ENCODE measurements at regions not wholly inside any gene's neighbourhood (a gene's known extent, or its start where the extent isn't known, plus 50 kb on each side); places are given as distances from the start of the nearest gene placed in this dataset.
"Not testable (repeated sequence)": the region's sequence is repeated elsewhere in the genome, so short reads cannot be mapped to it uniquely, and the experiment has no call there.

DNA sequence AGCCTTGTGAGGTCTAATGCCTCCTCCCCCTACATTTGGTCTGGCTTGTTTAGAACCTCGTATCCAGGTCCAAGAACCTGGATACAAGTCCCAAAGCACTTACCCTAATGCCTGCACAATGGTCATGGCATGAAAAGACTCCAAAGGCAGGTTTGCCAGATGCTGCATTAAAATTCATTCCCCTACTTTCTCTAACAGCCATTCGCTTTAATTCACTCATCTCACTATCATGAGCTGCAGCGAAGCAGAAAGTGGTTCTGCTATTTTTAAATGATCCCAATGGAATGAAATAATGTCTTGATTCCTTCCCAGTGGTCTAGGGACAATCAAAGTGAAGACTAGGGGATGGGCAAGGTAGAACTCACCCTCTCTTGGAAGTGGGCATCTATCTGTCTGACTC is 72.5 kb upstream of the MAX start:
- H4K20me1 ChIP-seq (ENCODE audit: insufficient read depth, low read length): no peaks in the 10 kb centered on the region
- TF ChIP-seq, protein P1, sequence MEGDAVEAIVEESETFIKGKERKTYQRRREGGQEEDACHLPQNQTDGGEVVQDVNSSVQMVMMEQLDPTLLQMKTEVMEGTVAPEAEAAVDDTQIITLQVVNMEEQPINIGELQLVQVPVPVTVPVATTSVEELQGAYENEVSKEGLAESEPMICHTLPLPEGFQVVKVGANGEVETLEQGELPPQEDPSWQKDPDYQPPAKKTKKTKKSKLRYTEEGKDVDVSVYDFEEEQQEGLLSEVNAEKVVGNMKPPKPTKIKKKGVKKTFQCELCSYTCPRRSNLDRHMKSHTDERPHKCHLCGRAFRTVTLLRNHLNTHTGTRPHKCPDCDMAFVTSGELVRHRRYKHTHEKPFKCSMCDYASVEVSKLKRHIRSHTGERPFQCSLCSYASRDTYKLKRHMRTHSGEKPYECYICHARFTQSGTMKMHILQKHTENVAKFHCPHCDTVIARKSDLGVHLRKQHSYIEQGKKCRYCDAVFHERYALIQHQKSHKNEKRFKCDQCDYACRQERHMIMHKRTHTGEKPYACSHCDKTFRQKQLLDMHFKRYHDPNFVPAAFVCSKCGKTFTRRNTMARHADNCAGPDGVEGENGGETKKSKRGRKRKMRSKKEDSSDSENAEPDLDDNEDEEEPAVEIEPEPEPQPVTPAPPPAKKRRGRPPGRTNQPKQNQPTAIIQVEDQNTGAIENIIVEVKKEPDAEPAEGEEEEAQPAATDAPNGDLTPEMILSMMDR (IDR thresholded peaks at IDR 0.05; ENCODE audit: borderline replicate concordance, extremely low read depth, low read length, poor library complexity, severe bottlenecking): no peak
- no peak for TF ChIP-seq EZH2 (IDR thresholded peaks at IDR 0.05; ENCODE audit: borderline replicate concordance, low read depth, low read length, severe bottlenecking)
- no peaks in the 10 kb centered on the region for H3K36me3 ChIP-seq (ENCODE audit: insufficient read depth, low read length)
- no peak for ATAC-seq (ENCODE audit: insufficient read depth, low read depth)
- H3K79me2 ChIP-seq (ENCODE audit: insufficient read depth, low read length): no peaks in the 10 kb centered on the region
- H3K9ac ChIP-seq (ENCODE audit: low read depth, low read length): no peak overlapping the region
- peaks cover 12% of the 10 kb centered on the region for H3K4me1 ChIP-seq (ENCODE audit: insufficient read depth, low read length)
- no peak overlapping the region for H3K4me3 ChIP-seq (ENCODE audit: low read depth in 1 of 2, low read length in 2 of 2)
- no peaks in the 10 kb centered on the region for H3K9me3 ChIP-seq (ENCODE audit: insufficient read depth, low read length, severe bottlenecking)
- no peak overlapping the region for H3K27ac ChIP-seq (ENCODE audit: low read length)
- DNase-seq: no peak
- no peaks in the 10 kb centered on the region for H3K27me3 ChIP-seq (ENCODE audit: insufficient read depth, low read length, poor library complexity)
- H3K4me2 ChIP-seq (ENCODE audit: insufficient read depth, low read length): no peak overlapping the region
- H2AFZ ChIP-seq (ENCODE audit: low read depth, low read length): no peak overlapping the region

DNA sequence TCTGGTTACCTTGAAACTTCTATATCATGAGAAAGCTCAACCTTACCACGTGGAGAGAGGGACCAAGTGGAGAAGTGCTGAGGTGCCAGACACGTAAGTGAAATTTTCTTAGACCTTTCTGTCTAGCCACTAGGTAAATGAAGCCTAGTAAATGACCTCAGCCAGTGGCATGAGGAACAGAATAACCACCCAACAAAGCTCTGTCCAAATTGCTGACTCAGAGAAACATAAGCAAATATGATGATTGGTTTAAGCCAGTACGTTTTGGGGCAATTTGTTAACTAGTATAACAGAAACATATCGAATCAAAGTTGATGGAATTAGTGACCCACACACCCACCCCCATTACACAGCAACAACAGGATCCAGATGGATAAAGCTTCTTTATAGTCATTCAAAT is 75.2 kb upstream of the MAX start:
- Histone ChIP-seq H3K36me3 (ENCODE audit: insufficient read depth, low read length) (no peaks in the 10 kb centered on the region), H3K27ac (ENCODE audit: low read length) (no peak overlapping the region), H3K4me3 (ENCODE audit: low read depth in 1 of 2, low read length in 2 of 2) (no peak overlapping the region), H3K9me3 (ENCODE audit: insufficient read depth, low read length, severe bottlenecking) (peaks cover 12% of the 10 kb centered on the region), H3K79me2 (ENCODE audit: insufficient read depth, low read length) (no peaks in the 10 kb centered on the region), H2AFZ (ENCODE audit: low read depth, low read length) (no peak overlapping the region), H4K20me1 (ENCODE audit: insufficient read depth, low read length) (no peaks in the 10 kb centered on the region), H3K4me1 (ENCODE audit: insufficient read depth, low read length) (no peaks in the 10 kb centered on the region), H3K27me3 (ENCODE audit: insufficient read depth, low read length, poor library complexity) (no peaks in the 10 kb centered on the region), H3K9ac (ENCODE audit: low read depth, low read length) (no peak overlapping the region), H3K4me2 (ENCODE audit: insufficient read depth, low read length) (no peak overlapping the region)
- no peak for DNase-seq
- TF ChIP-seq EZH2 (IDR thresholded peaks at IDR 0.05; ENCODE audit: borderline replicate concordance, low read depth, low read length, severe bottlenecking): no peak
- TF ChIP-seq, protein P1 (IDR thresholded peaks at IDR 0.05; ENCODE audit: borderline replicate concordance, extremely low read depth, low read length, poor library complexity, severe bottlenecking): no peak
- ATAC-seq (ENCODE audit: insufficient read depth, low read depth): no peak

DNA sequence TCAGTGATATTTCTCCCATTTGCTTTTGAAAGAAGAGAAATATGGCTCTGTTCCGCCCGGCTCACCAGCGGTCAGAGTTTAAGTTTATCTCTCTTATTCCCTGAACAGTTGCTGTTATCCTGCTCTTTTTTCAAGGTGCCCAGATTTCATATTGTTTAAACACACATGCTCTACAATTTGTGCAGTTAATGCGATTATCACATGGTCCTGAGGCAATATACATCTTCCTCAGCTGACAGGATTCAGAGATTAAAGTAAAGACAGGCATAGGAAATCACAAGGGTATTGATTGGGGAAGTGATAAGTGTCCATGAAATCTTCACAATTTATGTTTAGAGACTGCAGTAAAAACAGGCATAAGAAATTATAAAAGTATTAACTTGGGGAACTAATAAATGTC is 76.9 kb upstream of the MAX start:
- H3K4me1 ChIP-seq (ENCODE audit: insufficient read depth, low read length); H3K4me2 ChIP-seq (ENCODE audit: insufficient read depth, low read length); ATAC-seq (ENCODE audit: insufficient read depth, low read depth); H3K27ac ChIP-seq (ENCODE audit: low read length); H3K79me2 ChIP-seq (ENCODE audit: insufficient read depth, low read length); H2AFZ ChIP-seq (ENCODE audit: low read depth, low read length); H3K4me3 ChIP-seq (ENCODE audit: low read depth in 1 of 2, low read length in 2 of 2); H3K9ac ChIP-seq (ENCODE audit: low read depth, low read length); DNase-seq; H3K27me3 ChIP-seq (ENCODE audit: insufficient read depth, low read length, poor library complexity); H3K36me3 ChIP-seq (ENCODE audit: insufficient read depth, low read length); H4K20me1 ChIP-seq (ENCODE audit: insufficient read depth, low read length): not testable (repeated sequence)
- H3K9me3 ChIP-seq (ENCODE audit: insufficient read depth, low read length, severe bottlenecking): peaks cover 12% of the 10 kb centered on the region

DNA sequence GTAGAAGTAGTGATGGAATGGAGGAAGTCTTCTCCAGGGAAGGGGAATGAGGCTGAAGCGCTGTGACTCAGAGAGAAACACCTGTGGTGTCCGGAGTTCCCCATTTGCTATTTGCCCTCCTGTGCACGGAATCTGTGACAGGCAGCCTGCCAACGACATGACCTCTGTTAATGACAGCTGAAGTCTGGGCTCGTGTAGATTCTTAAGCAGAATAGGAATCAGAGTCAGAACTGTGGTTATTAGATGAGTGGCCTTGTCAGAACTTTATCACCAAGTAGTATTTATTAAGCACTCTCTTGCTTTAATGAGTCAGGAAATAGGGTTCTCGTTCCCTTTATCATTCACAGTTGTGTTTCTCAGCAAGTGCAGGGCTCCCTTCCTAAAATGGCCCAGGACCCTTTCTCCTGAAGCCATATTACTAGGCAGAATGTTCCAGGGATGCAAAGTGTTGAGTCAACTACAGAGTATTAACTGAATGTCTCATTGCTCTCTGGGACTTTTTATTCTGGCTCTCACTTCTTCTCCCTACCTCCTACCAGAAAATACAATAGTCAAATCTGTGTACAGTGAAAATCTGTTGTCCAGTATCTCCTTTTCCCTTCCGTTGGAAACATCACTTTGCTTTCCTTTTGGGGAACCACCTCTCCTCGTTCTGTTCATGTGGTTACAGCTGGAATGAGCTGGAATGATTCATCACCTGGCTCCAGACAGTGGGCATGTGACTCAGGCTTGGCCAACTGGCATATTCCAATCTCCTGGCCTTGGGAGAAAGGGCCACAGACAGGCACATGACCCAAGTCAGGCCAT is 77.8 kb upstream of the MAX start:
- no peaks in the 10 kb centered on the region for H3K36me3 ChIP-seq (ENCODE audit: insufficient read depth, low read length)
- H2AFZ ChIP-seq (ENCODE audit: low read depth, low read length): no peak overlapping the region
- no peak for ATAC-seq (ENCODE audit: insufficient read depth, low read depth)
- no peaks in the 10 kb centered on the region for H3K27me3 ChIP-seq (ENCODE audit: insufficient read depth, low read length, poor library complexity)
- no peak overlapping the region for H3K27ac ChIP-seq (ENCODE audit: low read length)
- TF ChIP-seq EZH2 (IDR thresholded peaks at IDR 0.05; ENCODE audit: borderline replicate concordance, low read depth, low read length, severe bottlenecking): no peak
- TF ChIP-seq, protein P1 (IDR thresholded peaks at IDR 0.05; ENCODE audit: borderline replicate concordance, extremely low read depth, low read length, poor library complexity, severe bottlenecking): no peak
- H4K20me1 ChIP-seq (ENCODE audit: insufficient read depth, low read length): no peaks in the 10 kb centered on the region
- no peak overlapping the region for H3K4me3 ChIP-seq (ENCODE audit: low read depth in 1 of 2, low read length in 2 of 2)
- no peaks in the 10 kb centered on the region for H3K4me1 ChIP-seq (ENCODE audit: insufficient read depth, low read length)
- H3K9me3 ChIP-seq (ENCODE audit: insufficient read depth, low read length, severe bottlenecking): peaks cover 12% of the 10 kb centered on the region
- H3K79me2 ChIP-seq (ENCODE audit: insufficient read depth, low read length): no peaks in the 10 kb centered on the region
- no peak overlapping the region for H3K9ac ChIP-seq (ENCODE audit: low read depth, low read length)
- no peak overlapping the region for H3K4me2 ChIP-seq (ENCODE audit: insufficient read depth, low read length)
- DNase-seq: no peak

Measured in DND-41 (cell line).